T47D (cell line): ENCODE measurements at regions not wholly inside any gene's neighbourhood (a gene's known extent, or its start where the extent isn't known, plus 50 kb on each side); places are given as distances from the start of the nearest gene placed in this dataset.

ENCODE experiments used
- DNase-seq, 2 experiments: peaks; one replicate each; pipeline versions ENCODE4 v3.0.0 to v3.0.0-alpha.2; 2011 to 2012; ENCODE audit warnings: low read depth in 1 of 2, low spot score in 1 of 2
- JUND ChIP-seq: IDR thresholded peaks from 2 replicates; pipeline ENCODE4 v1.6.1; 2012; ENCODE audit warnings: low read depth
- in situ Hi-C: cut with HindIII; loops from 2 replicates; pipeline ENCODE4 v1.10.0; 2016; ENCODE audit warnings: low sequenced_read_pairs, low pct_unique_long_range_greater_than_20kb

GRCh38 chr11:128334311-128335044, 252.9 kb downstream of the ETS1 start:
- DNase-seq: no peak
- in situ Hi-C loops: no loop called here
- TF ChIP-seq JUND: no peak

GRCh38 chr11:128331317-128331716, 256.0 kb downstream of the ETS1 start:
- no peak for TF ChIP-seq JUND
- DNase-seq: no peak
- in situ Hi-C loops: no loop called here

GRCh38 chr11:128330203-128330602, 257.2 kb downstream of the ETS1 start:
- no peak for TF ChIP-seq JUND
- in situ Hi-C loops: no loop called here
- no peak for DNase-seq

- in situ Hi-C loops: no loop called here
- TF ChIP-seq JUND: no peak
- no peak for DNase-seq
These were observed 258.3 kb downstream of the ETS1 start for GRCh38 chr11:128328955-128329551.

- no peak for TF ChIP-seq JUND
- in situ Hi-C loops: no loop called here
- no peak for DNase-seq
These were observed 260.1 kb downstream of the ETS1 start for GRCh38 chr11:128327274-128327673.

- DNase-seq: no peak
- in situ Hi-C loops: no loop called here
- TF ChIP-seq JUND: no peak
These were observed 260.6 kb downstream of the ETS1 start for GRCh38 chr11:128326791-128327190.

- in situ Hi-C loops: no loop called here
These were observed 262.7 kb downstream of the ETS1 start for GRCh38 chr11:128324531-128325141.

GRCh38 chr11:128324051-128324481, 263.3 kb downstream of the ETS1 start:
- in situ Hi-C loops: no loop called here
- no peak for DNase-seq

More at GRCh38 chr11:128324531-128325141, 262.7 kb downstream of the ETS1 start:
- DNase-seq: no peak
- TF ChIP-seq JUND: no peak

GRCh38 chr11:128323381-128323780, 264.0 kb downstream of the ETS1 start:
- no peak for DNase-seq
- in situ Hi-C loops: no loop called here
- TF ChIP-seq JUND: no peak

More at GRCh38 chr11:128324051-128324481, 263.3 kb downstream of the ETS1 start:
- TF ChIP-seq JUND: no peak

- in situ Hi-C loops: no loop called here
- no peak for DNase-seq
- TF ChIP-seq JUND: no peak
These were observed 268.4 kb downstream of the ETS1 start for GRCh38 chr11:128318856-128319474.

GRCh38 chr11:128316541-128317227, 270.7 kb downstream of the ETS1 start:
- no peak for DNase-seq
- in situ Hi-C loops: no loop called here
- TF ChIP-seq JUND: no peak

- TF ChIP-seq JUND: no peak
- in situ Hi-C loops: no loop called here
- DNase-seq: no peak
These were observed 271.4 kb downstream of the ETS1 start for GRCh38 chr11:128315933-128316332.
